Uterus (tissue), 2 donors: ENCODE measurements at regions not wholly inside any gene's neighbourhood (a gene's known extent, or its start where the extent isn't known, plus 50 kb on each side); places are given as distances from the start of the nearest gene placed in this dataset.

Experiments
- CTCF ChIP-seq, 4 experiments: fragments of 200-600 bp in 2 of 4; fragments of 450-650 bp in 2 of 4; sonication (generic) in 2 of 4; IDR thresholded peaks; one replicate each; pipeline ENCODE4 v1.5.1; 2016 to 2019; ENCODE audit warnings: antibody characterized with exemption in 4 of 4, mild to moderate bottlenecking in 2 of 4, moderate library complexity in 1 of 4
- POLR2A ChIP-seq, 2 donors: fragments of 450-650 bp; IDR thresholded peaks; one replicate each; pipeline ENCODE4 v1.6.1; 2016; ENCODE audit warnings: antibody characterized with exemption in 2 of 2, mild to moderate bottlenecking in 1 of 2, moderate library complexity in 1 of 2

GRCh38 chr2:125857971-125858794, 797.8 kb upstream of the GYPC start:
- no peak for TF ChIP-seq CTCF (IDR thresholded peaks at IDR 0.05)
- no peak for TF ChIP-seq POLR2A (IDR thresholded peaks at IDR 0.05)
